OCI-LY3 (cell line): ENCODE measurements at regions not wholly inside any gene's neighbourhood (a gene's known extent, or its start where the extent isn't known, plus 50 kb on each side); places are given as distances from the start of the nearest gene placed in this dataset.

Source experiments
- H2AFZ ChIP-seq: fragments of 200-600, 300-600 bp; shearing (Covaris generic); 2 replicates; pipeline ENCODE4 v1.6.0; 2014; ENCODE audit warnings: antibody characterized with exemption, low read depth, low read length
- H3K27ac ChIP-seq: fragments of 200-600, 300-600 bp; sonication (generic); 2 replicates; pipeline ENCODE4 v1.5.1; 2014; ENCODE audit warnings: mild to moderate bottlenecking, low read length, moderate library complexity, mixed read lengths
- H3K27me3 ChIP-seq: fragments of 200-600, 300-600 bp; sonication (generic); 2 replicates; pipeline ENCODE4 v1.6.1; 2014; ENCODE audit warnings: low read depth, low read length, mixed read lengths
- H3K36me3 ChIP-seq: fragments of 200-600, 300-600 bp; sonication (generic); replicated peaks from 2 replicates; pipeline ENCODE3; 2014; ENCODE audit warnings: low read depth, low read length, mixed read lengths
- H3K4me1 ChIP-seq: fragments of 300-600, 200-600 bp; sonication (generic); 2 replicates; pipeline ENCODE4 v1.6.1; 2014; ENCODE audit warnings: low read length, mixed read lengths
- H3K4me2 ChIP-seq: fragments of 200-600, 300-600 bp; sonication (generic); 2 replicates; pipeline ENCODE4 v1.6.1; 2014; ENCODE audit warnings: low read length, mixed read lengths
- H3K4me3 ChIP-seq: fragments of 300-600, 200-600 bp; sonication (generic); 2 replicates; pipeline ENCODE4 v1.5.1; 2014; ENCODE audit warnings: antibody characterized with exemption, mild to moderate bottlenecking, low read length, moderate library complexity
- H3K79me2 ChIP-seq: fragments of 300-600, 200-600 bp; shearing (Covaris generic); 2 replicates; pipeline ENCODE4 v1.6.1; 2014; ENCODE audit warnings: mild to moderate bottlenecking, low read length, mixed read lengths
- H3K9ac ChIP-seq: fragments of 300-600, 200-600 bp; shearing (Covaris generic); 2 replicates; pipeline ENCODE4 v1.6.0; 2014; ENCODE audit warnings: mild to moderate bottlenecking, low read length, moderate library complexity
- H3K9me3 ChIP-seq: fragments of 200-600, 300-600 bp; shearing (Covaris generic); 2 replicates; pipeline ENCODE4 v1.6.1; 2014; ENCODE audit warnings: low read length, mixed read lengths; ENCODE audit not compliant: insufficient read depth
- H4K20me1 ChIP-seq: fragments of 200-600, 300-600 bp; sonication (generic); 2 replicates; pipeline ENCODE4 v1.6.1; 2016; ENCODE audit warnings: low read length, mixed read lengths; ENCODE audit not compliant: insufficient read depth
- EZH2phosphoT487 ChIP-seq: fragments of 200-600 bp; shearing (Covaris generic); IDR thresholded peaks from 2 replicates; pipeline ENCODE4 v1.6.1; 2018; ENCODE audit warnings: antibody characterized with exemption, mixed run types, low read depth
- TF ChIP-seq, protein P1 (sequence below): fragments of 200-600, 300-600 bp; sonication (generic); IDR thresholded peaks from 2 replicates; pipeline ENCODE4 v1.5.1; 2014; ENCODE audit warnings: antibody characterized with exemption, low read length, low read depth

DNA sequence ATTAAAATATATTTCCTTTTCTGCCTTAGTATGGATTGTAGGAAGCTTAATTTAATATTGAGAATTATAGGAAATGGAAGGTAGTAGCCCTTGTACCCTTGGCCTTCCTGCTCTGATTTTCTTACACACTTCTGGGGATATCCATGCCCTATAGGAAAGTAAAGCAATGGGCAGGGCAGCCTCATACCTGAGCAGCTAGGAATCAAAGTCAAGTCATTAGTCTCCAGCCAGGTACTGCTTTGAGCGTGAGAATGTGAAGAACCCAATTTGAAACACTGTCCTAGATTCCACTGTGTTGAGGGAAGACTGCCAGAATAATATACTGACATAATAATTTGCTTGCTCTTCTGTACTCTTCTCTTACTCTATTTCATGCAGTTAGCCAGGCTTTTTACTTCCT is 51.0 kb upstream of the L3MBTL3 start:
- no peak overlapping the region for H3K27ac ChIP-seq
- no peaks in the 10 kb centered on the region for H3K36me3 ChIP-seq
- H3K4me2 ChIP-seq: no peak overlapping the region
- no peaks in the 10 kb centered on the region for H4K20me1 ChIP-seq
- H3K27me3 ChIP-seq: no peaks in the 10 kb centered on the region
- H3K9me3 ChIP-seq: no peaks in the 10 kb centered on the region
- H3K4me1 ChIP-seq: no peaks in the 10 kb centered on the region
- H3K4me3 ChIP-seq: no peak overlapping the region
- no peak overlapping the region for H2AFZ ChIP-seq
- TF ChIP-seq, protein P1, sequence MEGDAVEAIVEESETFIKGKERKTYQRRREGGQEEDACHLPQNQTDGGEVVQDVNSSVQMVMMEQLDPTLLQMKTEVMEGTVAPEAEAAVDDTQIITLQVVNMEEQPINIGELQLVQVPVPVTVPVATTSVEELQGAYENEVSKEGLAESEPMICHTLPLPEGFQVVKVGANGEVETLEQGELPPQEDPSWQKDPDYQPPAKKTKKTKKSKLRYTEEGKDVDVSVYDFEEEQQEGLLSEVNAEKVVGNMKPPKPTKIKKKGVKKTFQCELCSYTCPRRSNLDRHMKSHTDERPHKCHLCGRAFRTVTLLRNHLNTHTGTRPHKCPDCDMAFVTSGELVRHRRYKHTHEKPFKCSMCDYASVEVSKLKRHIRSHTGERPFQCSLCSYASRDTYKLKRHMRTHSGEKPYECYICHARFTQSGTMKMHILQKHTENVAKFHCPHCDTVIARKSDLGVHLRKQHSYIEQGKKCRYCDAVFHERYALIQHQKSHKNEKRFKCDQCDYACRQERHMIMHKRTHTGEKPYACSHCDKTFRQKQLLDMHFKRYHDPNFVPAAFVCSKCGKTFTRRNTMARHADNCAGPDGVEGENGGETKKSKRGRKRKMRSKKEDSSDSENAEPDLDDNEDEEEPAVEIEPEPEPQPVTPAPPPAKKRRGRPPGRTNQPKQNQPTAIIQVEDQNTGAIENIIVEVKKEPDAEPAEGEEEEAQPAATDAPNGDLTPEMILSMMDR: no peak
- no peak for TF ChIP-seq EZH2phosphoT487
- no peak overlapping the region for H3K9ac ChIP-seq
- H3K79me2 ChIP-seq: no peaks in the 10 kb centered on the region

DNA sequence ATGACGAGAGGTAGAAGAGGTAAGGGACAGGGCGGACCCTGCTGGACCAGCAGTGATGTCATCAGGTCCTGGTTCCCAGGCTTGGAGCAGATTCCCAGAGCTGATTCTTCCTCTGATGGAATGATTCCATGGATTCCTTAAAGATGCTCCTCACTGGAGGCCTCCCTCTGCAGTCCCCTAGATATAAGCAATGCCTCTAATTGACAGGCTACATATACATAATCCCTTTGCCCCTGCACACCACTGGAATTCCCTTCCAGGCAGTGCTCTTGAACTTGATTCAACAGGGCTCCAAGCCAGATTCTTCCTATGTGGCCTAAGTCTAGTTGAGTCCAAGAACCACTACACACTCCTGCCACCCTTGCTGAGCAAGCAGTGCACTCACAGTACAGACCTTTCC is 52.3 kb upstream of the L3MBTL3 start:
- no peak overlapping the region for H3K9ac ChIP-seq
- H3K4me1 ChIP-seq: no peaks in the 10 kb centered on the region
- H4K20me1 ChIP-seq: no peaks in the 10 kb centered on the region
- H3K9me3 ChIP-seq: no peaks in the 10 kb centered on the region
- no peaks in the 10 kb centered on the region for H3K27me3 ChIP-seq
- H3K4me2 ChIP-seq: no peak overlapping the region
- no peaks in the 10 kb centered on the region for H3K36me3 ChIP-seq
- H3K4me3 ChIP-seq: no peak overlapping the region
- no peak for TF ChIP-seq EZH2phosphoT487
- TF ChIP-seq, protein P1: no peak
- H3K79me2 ChIP-seq: no peaks in the 10 kb centered on the region
- H3K27ac ChIP-seq: no peak overlapping the region
- no peak overlapping the region for H2AFZ ChIP-seq

DNA sequence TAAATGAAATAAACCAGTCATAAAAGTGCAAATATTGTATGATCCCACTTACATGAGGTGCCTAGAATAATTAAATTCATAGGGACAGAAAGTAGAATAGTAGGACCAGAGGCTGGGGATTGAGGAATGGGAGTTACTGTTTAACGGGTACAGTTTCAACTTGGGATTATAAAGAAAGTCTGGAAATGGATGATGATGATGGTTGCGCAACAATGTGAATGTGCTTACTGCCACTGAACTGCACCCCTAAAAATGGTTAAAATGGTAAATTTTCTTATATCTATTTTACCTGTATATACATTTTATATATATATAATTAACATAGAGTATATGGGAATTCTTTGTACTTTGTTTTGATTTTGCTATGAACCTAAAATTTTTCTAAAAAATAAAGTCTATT is 53.3 kb upstream of the L3MBTL3 start:
- TF ChIP-seq, protein P1: no peak
- no peak for TF ChIP-seq EZH2phosphoT487
- no peaks in the 10 kb centered on the region for H3K9me3 ChIP-seq

DNA sequence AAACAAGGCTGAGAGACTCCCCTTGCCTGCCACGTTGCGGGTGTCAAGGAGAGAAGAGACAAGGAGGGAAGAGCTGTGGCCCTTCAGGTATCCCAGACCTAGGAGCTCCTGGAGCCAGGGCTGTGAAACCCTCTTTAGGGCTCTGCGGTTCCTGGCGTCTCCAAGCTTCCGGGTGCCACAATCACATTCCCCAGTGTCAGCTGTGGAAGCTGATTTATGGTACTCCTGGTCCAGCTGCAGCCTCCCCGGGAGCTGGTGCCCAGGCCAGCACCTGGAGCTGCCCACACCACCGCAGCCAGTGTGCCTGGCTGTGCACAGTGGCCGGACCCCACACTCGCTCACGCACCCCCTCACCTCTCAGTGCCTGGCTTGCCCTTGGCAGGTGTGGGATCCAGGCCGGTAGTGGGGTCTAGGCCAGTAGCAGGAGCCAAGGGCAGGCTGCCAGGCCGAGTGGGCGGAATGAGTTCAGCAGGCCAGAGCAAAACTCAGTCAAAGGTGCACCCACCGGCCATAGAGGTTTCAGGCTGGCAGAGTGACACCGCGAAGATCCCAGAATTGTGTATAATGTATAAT is 58.9 kb upstream of the L3MBTL3 start:
- Histone ChIP-seq H4K20me1 (no peaks in the 10 kb centered on the region), H3K27ac (no peak overlapping the region), H3K9me3 (no peaks in the 10 kb centered on the region), H3K27me3 (no peaks in the 10 kb centered on the region), H3K9ac (no peak overlapping the region), H2AFZ (no peak overlapping the region), H3K4me2 (no peak overlapping the region), H3K79me2 (no peaks in the 10 kb centered on the region), H3K36me3 (no peaks in the 10 kb centered on the region), H3K4me1 (no peaks in the 10 kb centered on the region), H3K4me3 (no peak overlapping the region)
- TF ChIP-seq, protein P1: no peak
- no peak for TF ChIP-seq EZH2phosphoT487

More for the DNA sequence above, 53.3 kb upstream of the L3MBTL3 start:
- no peak overlapping the region for H3K9ac ChIP-seq
- H3K4me1 ChIP-seq: no peaks in the 10 kb centered on the region
- H3K27me3 ChIP-seq: no peaks in the 10 kb centered on the region
- H3K4me2 ChIP-seq: no peak overlapping the region
- no peaks in the 10 kb centered on the region for H3K79me2 ChIP-seq
- H4K20me1 ChIP-seq: no peaks in the 10 kb centered on the region
- no peak overlapping the region for H3K27ac ChIP-seq
- H3K4me3 ChIP-seq: no peak overlapping the region
- H3K36me3 ChIP-seq: no peaks in the 10 kb centered on the region
- no peak overlapping the region for H2AFZ ChIP-seq
